HG03196 (cell line): ENCODE measurements at regions not wholly inside any gene's neighbourhood (a gene's known extent, or its start where the extent isn't known, plus 50 kb on each side); places are given as distances from the start of the nearest gene placed in this dataset.

ENCODE experiments used
- ATAC-seq: cut with Tn5 transposase; IDR thresholded peaks from one replicate; pipeline ENCODE4 v1.9.1; 2021; ENCODE audit not compliant: unreplicated experiment

DNA sequence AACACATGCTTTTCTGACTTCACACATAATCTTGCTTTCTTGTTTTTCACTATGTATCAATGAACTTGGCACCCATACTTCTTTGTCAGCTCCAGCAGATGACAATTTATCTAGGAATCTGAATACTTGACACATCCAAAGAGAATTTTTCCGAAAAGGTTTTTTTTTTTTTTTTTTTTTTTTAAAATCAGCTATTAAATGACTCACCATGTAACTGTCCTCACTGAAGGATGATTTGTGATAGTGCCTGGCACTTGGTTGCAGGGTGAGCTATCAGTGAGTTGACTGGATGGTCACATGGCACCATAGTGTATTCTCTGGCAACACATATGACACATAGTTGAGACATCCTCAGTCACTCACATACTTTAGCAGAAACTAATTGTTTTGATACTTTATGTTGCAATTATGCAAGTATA is 133.4 kb upstream of the E2F8 start:
- ATAC-seq = no peak

DNA sequence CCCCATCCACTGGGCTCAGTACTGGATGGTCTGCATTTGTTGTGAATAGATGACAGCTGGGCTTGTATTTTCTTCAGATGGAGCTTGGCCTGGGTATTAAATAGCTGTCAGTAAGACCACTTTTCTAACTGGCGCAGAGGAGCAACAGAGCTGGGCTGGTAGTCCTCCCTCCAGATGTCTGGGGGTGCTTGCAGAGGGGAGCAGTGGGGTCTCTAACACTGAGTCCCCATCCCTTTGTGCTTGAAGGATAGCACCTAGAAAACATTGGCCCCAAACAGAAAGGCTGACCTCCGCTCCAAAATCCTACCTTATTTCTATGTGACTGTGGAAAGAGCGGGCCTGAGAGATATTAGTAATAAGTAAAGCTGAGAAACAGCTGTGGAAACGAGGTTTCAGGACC is 131.6 kb upstream of the E2F8 start:
- ATAC-seq = no peak

DNA sequence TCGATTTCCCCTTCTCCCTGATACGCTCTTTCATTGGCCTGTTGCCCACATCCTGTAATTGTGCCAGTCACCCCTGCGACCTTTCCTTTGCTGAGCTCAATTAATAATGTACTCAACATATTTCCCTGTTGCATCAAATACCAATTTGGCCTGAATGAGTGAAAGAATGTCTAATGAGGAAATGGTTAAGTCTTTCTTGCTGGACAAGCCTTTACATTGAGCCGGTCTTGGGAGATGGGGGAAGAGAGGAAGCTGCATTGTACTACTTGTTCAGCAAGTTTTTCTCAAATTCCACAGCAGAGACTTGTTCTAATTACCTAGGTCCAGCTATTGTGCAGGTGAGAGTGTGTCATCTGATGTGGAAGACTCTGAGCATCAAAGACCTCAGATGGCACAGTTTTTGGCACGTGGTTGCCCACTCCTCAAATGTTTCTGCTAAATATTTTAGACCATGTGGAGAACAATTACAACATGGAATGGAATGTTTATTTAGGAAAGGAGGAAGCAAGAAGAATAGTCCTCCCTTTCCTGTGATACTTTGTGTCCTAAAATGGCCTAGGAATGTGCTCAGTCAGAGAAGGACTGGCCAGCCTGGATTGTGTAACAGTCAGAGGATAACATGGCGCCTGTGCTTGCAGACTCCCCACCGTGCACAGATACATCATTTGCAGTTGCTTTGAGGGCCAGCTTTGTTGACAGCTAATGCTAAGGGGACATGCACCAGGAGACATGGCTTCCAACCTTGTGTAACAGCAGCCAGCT is 129.5 kb upstream of the E2F8 start:
- ATAC-seq = no peak

DNA sequence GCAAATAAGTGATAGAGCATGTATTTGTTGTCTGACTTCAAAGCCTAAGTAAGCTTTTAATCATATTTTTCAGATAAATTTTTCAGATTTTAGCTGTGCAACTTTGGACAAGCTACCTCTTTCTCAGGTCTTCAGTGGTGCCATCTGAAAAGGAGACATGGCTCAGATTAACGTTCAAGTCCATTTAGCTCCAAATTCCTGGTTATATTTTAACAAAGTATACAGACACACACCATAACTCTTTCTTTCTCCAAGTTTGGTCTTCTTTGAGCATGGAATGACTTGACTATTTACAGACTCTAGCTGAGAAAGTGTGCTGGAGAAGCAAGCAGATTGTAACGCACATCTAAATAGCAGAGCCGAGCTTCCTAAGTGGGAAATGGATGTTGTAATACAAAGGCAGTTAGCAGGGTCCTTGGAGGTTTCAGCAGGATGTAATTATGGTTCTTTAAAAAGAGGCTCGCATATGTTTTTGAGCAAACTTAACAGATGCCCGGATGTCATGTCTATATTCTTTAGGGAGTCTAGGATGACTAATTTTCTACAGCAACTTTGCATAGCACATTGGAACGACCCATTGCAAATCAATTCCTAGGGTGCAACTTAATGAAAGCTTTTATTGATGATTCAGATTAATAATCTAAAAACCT is 128.1 kb upstream of the E2F8 start:
- no peak for ATAC-seq

DNA sequence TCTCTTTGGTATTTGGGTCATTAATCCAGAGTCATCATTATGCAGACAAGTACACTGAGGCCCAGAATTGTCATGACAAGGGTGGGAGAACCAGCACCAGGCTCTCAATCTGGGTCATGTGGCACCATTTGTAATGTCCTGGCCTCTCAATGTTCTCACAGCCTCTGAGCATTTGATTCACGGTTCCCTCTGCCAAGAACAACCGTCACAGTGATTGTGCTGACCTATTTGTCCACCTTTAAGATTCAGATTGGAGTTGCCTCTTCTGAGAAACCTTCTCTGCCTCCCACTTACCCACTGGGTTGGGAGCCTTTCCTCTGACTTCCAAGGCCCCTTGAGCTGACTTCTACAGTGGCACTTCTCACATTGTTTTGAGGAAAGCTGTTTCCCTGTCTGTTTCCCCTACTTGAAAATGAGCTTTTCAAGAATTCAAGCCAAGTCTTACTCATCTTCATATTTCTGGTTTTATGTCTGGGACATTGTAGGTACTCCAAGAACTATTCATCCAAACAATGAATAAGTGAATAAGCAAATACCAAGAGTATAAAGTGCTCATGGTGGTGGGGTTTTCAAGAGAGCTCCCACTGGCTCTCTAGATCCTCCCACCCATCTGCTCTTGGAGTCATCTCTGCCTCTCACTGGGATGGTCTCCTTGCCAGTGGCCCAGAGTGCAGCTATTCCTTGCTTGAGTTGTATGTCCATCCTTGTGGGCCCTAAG is 126.4 kb upstream of the E2F8 start:
- ATAC-seq = no peak

DNA sequence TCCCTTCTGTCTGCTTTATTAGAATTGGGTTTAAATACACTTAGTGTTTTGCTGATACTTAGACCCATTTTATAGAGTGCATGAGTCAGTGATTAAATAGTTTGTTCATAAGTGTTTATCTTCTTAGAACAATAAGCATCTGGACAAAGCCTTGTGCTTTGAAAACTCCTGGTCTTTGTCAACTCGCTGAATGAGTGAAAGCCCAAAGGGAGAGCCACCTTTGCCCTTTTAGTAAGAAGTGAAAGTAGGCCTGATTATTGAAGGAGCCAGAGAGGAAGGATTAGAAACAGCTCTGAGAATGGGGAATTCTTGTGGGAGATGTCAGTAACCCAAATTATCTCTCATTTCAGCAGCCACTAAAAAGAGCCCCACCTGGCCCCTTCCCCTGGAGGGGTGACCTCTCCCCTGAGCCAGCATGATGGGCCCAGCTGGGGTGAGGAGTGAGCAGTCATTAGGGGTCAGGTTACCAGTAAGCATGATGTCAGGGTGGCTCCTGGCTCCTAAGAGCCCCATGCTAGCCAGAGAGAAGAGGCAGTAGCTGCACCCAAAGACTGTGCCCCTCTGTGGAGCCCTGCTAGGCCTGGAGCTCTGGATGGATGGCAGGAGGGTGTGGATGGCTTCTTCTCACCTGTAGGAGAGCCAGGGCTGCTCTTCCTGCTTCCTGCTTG is 125.1 kb upstream of the E2F8 start:
- ATAC-seq = no peak

DNA sequence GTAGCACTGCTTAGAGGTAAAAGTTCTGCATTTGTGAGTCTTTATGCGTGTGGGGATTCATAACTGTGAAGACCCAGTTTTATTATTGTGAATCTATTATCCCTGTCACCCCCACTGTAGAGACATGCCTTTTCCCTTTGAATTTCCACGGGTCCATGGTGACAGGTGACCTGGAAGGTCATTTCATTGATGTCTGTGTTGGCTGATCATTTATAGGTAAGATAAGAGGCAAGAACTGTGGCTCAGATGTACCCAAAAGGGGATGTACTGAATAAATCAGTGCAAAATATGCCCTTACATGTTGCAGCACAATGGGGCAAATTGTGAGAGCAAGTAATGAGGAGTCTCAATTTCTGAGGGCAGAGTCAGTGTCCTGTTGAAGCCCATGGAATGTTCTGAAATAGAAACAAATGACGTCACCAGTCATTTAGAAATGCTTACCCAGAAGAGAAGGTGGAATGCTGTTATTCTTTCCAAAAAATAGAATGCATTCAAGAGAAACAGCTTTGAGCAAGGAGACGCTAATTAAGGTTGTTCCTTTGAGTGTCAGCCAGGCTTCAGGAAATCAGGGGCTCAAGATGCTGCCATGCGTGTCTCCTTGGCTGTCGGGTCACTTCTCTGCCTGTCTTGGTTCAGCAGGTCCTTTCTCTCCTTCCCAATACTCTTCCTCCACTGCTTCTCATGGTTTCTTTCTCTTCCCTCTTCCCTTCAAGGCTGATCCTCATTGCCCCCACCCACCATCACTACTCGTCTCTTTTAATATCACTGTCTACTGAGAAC is 118.7 kb upstream of the E2F8 start:
- no peak for ATAC-seq

DNA sequence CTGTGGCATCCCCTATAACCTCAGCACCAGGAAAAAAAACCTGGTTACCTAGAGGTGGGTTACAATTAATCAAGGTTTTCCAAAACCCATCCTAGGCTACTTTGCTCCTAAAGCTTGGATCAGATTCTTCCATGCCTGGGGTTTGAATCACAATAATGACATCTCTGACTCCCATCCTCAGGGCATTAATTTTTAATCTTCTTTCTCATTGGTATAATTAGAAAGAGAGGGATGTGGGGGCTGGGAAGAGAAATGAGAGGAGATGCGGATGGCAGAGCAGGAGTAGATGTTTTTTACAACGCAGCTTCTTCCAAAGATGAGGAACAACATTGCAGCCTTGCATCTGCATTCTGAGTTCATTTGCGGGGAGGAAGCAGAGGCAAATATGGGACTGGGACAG is 117.2 kb upstream of the E2F8 start:
- no peak for ATAC-seq

DNA sequence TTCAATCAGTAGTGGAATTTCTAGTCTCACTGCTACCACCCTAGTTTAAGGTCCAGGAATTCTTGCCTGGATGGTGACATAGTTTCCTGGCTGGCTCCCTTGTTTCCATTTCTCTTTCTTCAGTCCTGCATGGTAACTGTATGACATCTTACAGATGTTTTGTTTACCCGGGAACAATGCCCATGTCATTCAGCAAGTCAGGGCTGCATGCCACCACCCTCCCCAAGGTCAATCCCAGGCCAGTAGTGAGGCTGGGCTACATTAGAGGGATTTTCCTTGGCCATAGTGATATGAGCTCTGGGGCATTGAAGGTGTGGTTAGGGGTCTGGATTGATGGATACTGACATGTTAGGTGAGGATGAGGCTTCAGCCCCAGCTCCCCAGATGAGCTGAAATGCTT is 114.9 kb upstream of the E2F8 start:
- ATAC-seq = no peak

DNA sequence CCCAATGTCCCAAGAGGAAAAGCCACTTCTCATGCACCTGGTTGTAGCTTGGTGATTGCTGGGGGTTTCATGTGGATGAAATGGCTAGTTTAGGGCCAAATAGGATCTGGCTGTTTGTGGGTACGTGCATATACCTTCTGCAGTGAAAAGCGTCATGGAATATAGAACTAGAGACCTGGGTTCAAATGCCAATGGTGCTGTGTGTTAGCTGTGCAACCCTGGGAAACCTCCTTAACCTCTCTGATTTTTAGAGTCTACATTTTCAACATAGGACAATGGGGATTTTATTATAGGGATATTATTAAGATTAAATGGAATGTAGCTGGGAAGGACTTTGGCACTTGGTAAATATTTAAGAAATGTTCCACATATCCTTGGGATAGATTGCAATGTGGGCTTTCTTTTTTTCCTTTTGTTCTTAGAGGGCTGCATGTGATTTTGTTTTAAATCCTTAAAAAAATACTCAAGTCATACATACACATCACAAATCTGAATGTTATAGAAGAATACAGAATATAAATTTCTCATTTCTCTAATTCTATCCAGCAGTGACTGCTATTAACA is 112.6 kb upstream of the E2F8 start:
- ATAC-seq = no peak

DNA sequence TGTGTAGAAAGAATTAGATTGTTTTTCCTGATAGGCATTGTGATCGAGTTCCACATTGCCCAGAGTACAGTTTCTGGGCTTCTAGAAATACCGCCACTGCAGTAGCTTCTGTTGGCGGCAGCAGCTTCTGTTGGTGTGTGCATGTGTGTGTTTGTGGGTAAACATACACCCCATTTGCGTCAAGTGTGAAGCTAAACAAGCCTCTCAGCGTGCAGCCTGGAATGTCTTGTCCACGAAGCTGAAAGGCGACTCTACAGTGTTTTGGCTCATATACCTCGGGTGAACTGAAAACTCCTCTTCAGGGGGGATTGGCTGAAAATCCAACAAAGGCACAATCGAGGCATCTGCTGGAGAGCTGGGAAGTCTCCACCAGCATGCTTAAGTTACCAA is 112.0 kb upstream of the E2F8 start:
- no peak for ATAC-seq

DNA sequence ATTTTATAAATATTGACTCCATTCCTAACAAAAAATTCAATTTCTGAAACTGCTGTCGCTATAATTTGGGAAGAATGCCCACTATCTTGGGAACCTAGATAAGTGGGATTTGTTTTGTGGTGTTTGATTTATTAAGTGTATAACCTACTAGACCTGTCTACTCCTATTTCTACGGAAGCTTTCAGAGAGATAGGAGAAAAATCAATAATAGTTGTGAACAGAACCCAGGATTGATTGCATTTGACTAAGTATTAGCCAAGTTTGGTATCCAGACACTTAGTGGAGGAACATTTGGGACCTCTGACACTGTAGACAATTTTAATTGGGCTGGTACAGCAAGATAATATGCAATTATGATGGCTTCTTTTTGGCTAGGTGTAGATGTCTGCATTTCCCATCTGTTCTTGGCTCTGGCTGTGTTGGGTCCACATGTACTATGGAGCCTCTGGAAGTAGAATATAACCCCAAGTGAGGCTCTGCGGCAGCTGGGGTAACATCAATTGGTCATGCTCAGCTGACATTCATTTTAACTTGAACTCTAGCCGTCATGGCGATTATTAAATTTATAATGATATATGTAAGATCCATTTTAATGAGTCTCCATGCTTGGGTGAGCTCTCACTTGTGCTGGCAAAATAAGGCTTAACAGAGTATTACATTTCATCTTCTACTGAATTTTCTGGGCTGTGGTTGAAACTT is 111.5 kb upstream of the E2F8 start:
- ATAC-seq = no peak

DNA sequence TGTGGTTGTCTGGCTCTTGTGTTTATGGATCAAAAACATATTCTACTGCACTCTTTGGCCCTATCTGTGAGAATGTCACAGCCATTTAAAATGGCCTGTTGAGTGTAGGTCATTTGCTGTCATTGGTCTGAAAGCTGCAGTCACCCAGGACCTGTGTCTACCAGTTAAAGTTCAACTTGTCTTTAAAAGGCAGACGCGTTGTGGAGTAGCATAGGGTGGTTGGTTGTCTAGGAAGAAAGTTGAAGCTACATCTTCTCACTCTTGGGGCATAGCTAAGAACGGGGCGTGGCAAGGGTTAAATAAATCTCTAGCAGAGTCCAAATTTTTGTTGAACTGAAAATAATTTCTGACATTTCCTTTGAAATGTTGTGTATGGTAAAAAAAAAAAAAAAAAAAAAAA is 110.7 kb upstream of the E2F8 start:
- no peak for ATAC-seq

DNA sequence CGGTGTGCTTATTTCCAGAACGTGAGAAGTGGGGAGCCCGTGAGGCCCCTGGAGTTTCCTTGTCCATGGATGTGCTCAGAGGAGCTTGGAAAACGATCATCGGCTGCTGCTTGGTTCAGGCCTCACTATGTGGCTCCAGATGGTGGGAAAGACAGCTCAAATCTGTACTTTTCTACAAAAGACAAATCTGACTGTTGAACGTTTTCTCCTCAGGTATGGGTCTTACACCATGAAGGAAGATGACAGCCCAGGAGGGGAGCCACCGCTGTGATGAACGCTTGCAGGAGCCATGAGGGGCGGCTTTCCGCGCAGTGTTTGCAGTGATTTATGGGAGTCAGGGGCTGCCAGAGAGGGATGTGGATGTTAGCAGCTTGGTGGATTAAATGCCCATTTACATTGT is 109.4 kb upstream of the E2F8 start:
- no peak for ATAC-seq

DNA sequence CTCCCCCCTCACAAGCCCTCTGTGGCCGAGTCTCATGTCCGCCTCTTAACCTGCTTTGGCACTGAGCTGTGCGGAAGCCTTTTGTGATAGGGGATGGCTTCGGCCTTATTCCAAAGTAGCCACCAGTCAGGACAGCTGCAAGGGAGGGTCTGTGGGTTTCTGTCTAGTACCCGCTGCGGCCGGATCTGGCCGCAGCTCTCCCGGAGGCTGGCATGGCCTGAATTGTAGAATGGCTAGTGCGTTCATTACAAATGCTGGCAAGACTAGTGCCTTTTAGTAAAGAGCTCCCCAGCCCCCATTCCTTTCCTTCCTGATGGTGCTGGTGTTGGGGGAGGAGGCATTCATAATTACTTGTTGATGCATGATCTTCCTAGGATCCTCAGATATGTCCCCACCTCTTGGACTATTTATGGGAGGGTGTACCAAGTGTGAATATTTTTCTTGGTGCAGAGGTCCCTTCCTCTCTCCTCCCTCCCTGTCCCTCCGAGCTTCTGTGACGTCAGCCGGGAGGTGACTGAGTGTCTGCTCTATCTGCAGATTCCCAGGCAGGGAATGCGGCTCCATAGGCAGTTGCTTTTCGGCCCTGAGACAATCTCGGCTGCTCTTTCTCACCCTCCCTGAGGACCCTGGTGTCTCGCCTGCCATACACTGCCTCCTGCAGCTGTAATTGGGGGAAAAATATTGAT is 108.7 kb upstream of the E2F8 start:
- no peak for ATAC-seq

DNA sequence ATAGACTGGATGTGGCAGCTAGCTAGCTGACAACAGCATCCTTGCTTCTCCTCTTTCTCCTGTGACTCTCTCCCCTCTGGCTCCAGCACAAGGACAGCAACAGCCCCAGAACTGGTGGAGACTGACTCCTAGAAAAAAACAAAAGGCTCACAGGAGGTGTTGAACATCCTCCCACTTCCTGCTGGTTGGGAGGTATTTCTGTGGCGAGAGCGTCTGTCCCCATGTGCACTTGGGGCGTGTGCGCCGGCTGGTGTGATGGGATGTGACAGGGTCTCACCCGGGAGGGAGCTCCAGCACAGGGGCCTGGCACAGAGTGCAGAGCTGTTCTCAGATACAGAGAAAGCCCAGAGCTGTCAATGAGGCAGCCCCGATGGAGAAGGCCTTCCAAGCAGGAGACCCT is 107.2 kb upstream of the E2F8 start:
- no peak for ATAC-seq

DNA sequence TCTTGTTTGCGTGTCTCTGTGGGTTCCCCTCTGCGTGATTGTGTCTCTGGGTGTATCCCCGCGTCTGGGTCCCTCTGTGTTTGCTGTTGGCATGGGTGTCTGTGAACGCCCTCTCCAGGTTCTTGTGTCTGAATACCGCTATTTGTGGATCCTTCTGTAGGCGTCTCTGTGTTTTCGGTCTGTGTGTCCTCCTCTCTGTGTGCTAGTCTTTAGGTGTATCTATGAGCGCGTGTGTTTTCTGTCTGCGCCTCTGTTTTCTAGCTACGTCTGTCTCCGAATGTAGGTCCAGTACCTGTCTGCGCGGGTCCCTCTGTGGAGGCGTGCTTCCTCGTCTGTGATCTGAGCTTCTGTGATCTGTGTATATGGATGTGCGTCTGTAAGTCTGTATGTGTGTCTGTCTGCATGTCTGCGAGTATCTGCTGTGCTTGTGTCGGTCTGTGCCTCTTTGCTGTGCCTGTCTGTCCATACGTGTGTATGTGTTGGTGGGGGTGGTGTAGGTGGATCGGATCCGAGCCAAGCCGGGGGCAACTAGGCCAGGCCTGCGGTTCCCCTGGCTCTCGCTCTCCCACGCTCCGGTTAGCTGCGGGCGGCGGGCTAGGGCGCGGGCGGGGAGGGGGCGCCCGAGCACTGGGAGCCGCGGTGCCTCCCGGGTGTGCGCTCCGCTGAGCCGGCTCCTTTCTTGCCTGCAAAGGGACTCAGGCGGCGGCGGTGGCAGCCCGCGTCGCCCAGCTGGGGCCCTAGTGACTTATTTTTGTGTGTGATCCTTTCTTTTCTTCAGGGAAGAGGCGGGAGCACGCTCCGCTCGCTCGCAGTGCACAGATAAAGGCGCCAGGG is 105.3 kb upstream of the E2F8 start:
- no peak for ATAC-seq

DNA sequence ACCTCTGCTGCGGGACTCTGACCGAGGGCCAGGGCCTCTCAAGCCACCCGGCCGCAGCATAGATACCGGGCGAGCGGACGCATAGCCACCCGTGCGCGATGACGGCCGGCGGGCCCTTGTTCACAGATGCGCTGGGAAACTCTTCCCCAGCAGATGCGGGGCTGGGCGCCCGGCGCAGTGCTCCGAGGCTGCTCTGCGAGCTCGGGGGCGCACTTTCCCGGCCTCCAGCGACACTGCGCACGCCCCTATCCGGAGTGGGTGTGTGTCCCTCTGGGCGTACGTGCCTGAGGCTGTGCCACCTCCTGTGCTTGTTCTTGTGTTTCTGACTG is 104.7 kb upstream of the E2F8 start:
- no peak for ATAC-seq
